ENCODE measurements at regions not wholly inside any gene's neighbourhood (a gene's known extent, or its start where the extent isn't known, plus 50 kb on each side); places are given as distances from the start of the nearest gene placed in this dataset.

DNA sequence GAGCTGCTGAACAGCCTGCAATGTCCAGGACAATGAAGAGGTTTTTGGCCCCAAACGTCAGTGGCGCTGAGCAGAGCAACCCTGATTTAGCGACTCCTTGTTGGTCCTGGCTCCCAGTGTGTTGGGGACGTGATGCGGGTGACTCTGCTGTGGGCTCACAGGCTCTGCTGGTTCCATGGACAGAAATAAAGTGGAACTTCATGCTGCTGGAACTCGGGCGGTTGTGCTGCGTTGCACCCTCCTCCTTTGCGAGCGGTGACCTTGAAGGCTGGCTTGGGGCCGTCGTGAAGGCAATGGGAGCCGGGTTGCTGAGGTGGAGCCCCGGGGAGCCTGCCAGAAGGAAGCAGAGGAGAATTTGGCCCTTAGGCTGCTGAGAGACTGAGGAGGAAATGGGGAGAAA lies 122.6 kb upstream of the C1orf174 start:
- Histone ChIP-seq H3K9me3 (no peaks in the 10 kb centered on the region), H3K4me3 (ENCODE audit: low read depth in 1 of 2, low read length in 1 of 2) (no peak overlapping the region), H3K27me3 (peaks cover 3% of the 10 kb centered on the region), H3K27ac (no peak overlapping the region), H3K36me3 (no peaks in the 10 kb centered on the region), H3K4me1 (ENCODE audit: control insufficient read depth in 1 of 2, insufficient read depth in 1 of 2, low read depth in 1 of 2, low read length in 1 of 2) (peaks cover 0 to 6% of the 10 kb centered on the region in 2 experiments)
- TF ChIP-seq CTCF (IDR thresholded peaks at IDR 0.05), result no peak

DNA sequence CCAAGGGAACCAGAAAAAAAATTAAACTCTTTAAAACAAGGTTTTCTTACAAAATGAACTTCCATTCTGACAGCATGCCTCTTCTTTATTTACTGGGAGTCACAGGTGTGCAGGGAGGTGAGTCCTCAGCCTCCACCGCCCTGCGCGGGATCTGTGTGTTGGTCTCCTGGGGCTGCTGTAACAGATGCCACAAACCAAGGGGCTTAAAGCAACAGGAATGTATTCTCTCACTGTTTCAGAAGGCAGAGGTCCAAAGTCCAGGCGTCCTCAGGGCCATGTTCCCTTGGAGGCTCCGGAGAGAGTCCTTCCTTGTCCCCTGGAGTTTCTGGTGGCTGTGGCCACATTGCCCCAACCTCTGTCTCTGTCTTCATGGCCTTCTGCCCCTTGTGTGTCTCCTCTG lies 123.6 kb upstream of the C1orf174 start:
- Histone ChIP-seq H3K27me3 (peaks cover 3% of the 10 kb centered on the region), H3K9me3 (no peaks in the 10 kb centered on the region), H3K36me3 (no peaks in the 10 kb centered on the region), H3K4me3 (ENCODE audit: low read depth in 1 of 2, low read length in 1 of 2) (no peak overlapping the region), H3K27ac (no peak overlapping the region), H3K4me1 (ENCODE audit: control insufficient read depth in 1 of 2, insufficient read depth in 1 of 2, low read depth in 1 of 2, low read length in 1 of 2) (no peaks in the 10 kb centered on the region)
- no peak for TF ChIP-seq CTCF (IDR thresholded peaks at IDR 0.05)

GRCh38 chr1:4024811-4025210 lies 124.7 kb upstream of the C1orf174 start:
- Histone ChIP-seq H3K36me3 (no peaks in the 10 kb centered on the region), H3K4me3 (ENCODE audit: low read depth in 1 of 2, low read length in 1 of 2) (no peak overlapping the region), H3K9me3 (no peaks in the 10 kb centered on the region), H3K4me1 (ENCODE audit: control insufficient read depth in 1 of 2, insufficient read depth in 1 of 2, low read depth in 1 of 2, low read length in 1 of 2) (no peaks in the 10 kb centered on the region), H3K27ac (no peak overlapping the region), H3K27me3 (peaks cover 3% of the 10 kb centered on the region)
- no peak for TF ChIP-seq CTCF (IDR thresholded peaks at IDR 0.05)

DNA sequence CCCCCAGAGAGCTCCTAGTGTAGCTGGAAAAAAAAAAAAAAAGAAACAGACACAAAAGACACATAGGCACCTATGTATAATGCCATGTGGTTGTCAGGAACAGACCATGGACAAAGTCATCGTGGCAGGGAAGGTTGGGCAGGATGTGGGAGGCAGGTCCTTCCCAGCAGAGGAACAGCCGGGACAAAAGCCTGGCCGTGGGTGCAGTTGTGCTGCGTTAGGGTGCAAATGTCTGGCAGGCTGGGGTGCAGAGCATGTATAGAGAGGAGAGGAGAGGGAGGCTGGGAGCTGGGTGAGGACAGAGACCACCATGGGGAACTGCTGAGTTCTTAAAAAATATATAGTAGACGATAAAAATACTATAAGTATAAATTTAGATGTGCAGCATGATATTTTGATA lies 125.7 kb upstream of the C1orf174 start:
- no peak overlapping the region for H3K4me3 ChIP-seq (ENCODE audit: low read depth in 1 of 2, low read length in 1 of 2)
- no peak overlapping the region for H3K27ac ChIP-seq
- no peaks in the 10 kb centered on the region for H3K4me1 ChIP-seq (ENCODE audit: control insufficient read depth in 1 of 2, insufficient read depth in 1 of 2, low read depth in 1 of 2, low read length in 1 of 2)
- peaks cover 3% of the 10 kb centered on the region for H3K27me3 ChIP-seq
- no peaks in the 10 kb centered on the region for H3K36me3 ChIP-seq
- TF ChIP-seq CTCF (IDR thresholded peaks at IDR 0.05), result no peak
- no peaks in the 10 kb centered on the region for H3K9me3 ChIP-seq

DNA sequence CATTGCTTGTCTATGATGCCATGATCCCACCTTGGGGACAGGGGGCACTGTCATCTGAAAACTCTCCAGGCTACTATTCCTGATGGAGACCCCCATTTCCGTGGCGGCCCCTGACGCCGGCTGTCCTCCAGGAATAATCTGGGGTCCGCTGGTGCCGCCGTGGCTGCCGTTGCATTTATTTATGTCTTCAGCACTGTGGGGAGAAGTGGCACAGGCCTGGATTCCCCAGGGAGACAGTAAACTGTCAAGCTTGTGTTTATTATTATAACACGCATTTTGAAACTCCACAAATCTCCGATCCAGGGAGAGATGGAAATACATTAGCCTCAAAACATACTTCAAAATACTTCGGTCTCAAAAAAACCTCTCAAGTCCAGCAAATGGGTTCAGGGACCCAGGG lies 126.9 kb upstream of the C1orf174 start:
- TF ChIP-seq CTCF (IDR thresholded peaks at IDR 0.05), result no peak
- no peaks in the 10 kb centered on the region for H3K9me3 ChIP-seq
- no peaks in the 10 kb centered on the region for H3K4me1 ChIP-seq (ENCODE audit: control insufficient read depth in 1 of 2, insufficient read depth in 1 of 2, low read depth in 1 of 2, low read length in 1 of 2)
- H3K4me3 ChIP-seq (ENCODE audit: low read depth in 1 of 2, low read length in 1 of 2), result no peak overlapping the region
- H3K27ac ChIP-seq, result no peak overlapping the region
- peaks cover 3% of the 10 kb centered on the region for H3K27me3 ChIP-seq
- no peaks in the 10 kb centered on the region for H3K36me3 ChIP-seq

All from neutrophil (primary cell).